WTC11 (cell line): ENCODE measurements at regions not wholly inside any gene's neighbourhood (a gene's known extent, or its start where the extent isn't known, plus 50 kb on each side); places are given as distances from the start of the nearest gene placed in this dataset.

Experiments
- ATAC-seq: fragments of 200-7000 bp; cut with Tn5 transposase; 2 replicates; pipeline ENCODE4 v1.10.0; 2021; ENCODE audit warnings: mild to moderate bottlenecking, moderate library complexity
- CTCF ChIA-PET: fragments of 300-600 bp; sonication (Branson Sonifier 250); formaldehyde crosslinking; loops from one replicate; lab custom pipeline; 2021; ENCODE audit warnings: antibody characterized with exemption; lab: Charles Lee
- POLR2A ChIA-PET: fragments of 350-600 bp; sonication (Branson Sonifier 250); formaldehyde crosslinking; loops from one replicate; lab custom pipeline; 2021; ENCODE audit warnings: antibody characterized with exemption; lab: Charles Lee
- DNase-seq: peaks from one replicate; pipeline ENCODE4 v3.0.0; 2021; ENCODE audit warnings: low spot score
- H3K27ac Mint-ChIP-seq: 2 replicates; pipeline ENCODE4 v1.8.0; 2021; ENCODE audit warnings: mixed read lengths
- H3K27me3 Mint-ChIP-seq: 2 replicates; pipeline ENCODE4 v1.8.0; 2021; ENCODE audit warnings: low read depth, mild to moderate bottlenecking, moderate library complexity, mixed read lengths
- H3K36me3 Mint-ChIP-seq: 2 replicates; pipeline ENCODE4 v1.8.0; 2021; ENCODE audit warnings: mixed read lengths
- H3K4me1 Mint-ChIP-seq: 2 replicates; pipeline ENCODE4 v1.8.0; 2022; ENCODE audit warnings: mixed read lengths
- H3K4me3 Mint-ChIP-seq: 2 replicates; pipeline ENCODE4 v1.8.0; 2021; ENCODE audit warnings: mild to moderate bottlenecking, moderate library complexity, mixed read lengths
- H3K9me3 Mint-ChIP-seq: 2 replicates; pipeline ENCODE4 v1.8.0; 2021; ENCODE audit warnings: mixed read lengths
- ARID4B ChIP-seq: sonication (generic); formaldehyde crosslinking; IDR thresholded peaks from 2 replicates; pipeline ENCODE4 v1.8.0; 2023; ENCODE audit warnings: missing genetic modification reagents, mild to moderate bottlenecking, borderline replicate concordance
- ATF2 ChIP-seq: sonication (generic); formaldehyde crosslinking; IDR thresholded peaks from 2 replicates; pipeline ENCODE4 v1.8.1; 2022; ENCODE audit warnings: low read depth, missing genetic modification reagents, borderline replicate concordance
- CBFB ChIP-seq: sonication (generic); formaldehyde crosslinking; IDR thresholded peaks from 2 replicates; pipeline ENCODE4 v1.8.1; 2022; ENCODE audit warnings: mild to moderate bottlenecking, low read depth, missing genetic modification reagents
- CTCF ChIP-seq: fragments of 200-600 bp; IDR thresholded peaks from 2 replicates; pipeline ENCODE4 v1.8.0; 2022; ENCODE audit warnings: antibody characterized with exemption
- ERG ChIP-seq: fragments of 250-450 bp; sonication (Bioruptor Pico); IDR thresholded peaks from 2 replicates; pipeline ENCODE4 v1.8.0; 2021; ENCODE audit warnings: mild to moderate bottlenecking
- ESRRA ChIP-seq: sonication (generic); formaldehyde crosslinking; IDR thresholded peaks from 2 replicates; pipeline ENCODE4 v1.8.1; 2022; ENCODE audit warnings: mild to moderate bottlenecking, missing genetic modification reagents, borderline replicate concordance
- FOXJ3 ChIP-seq: sonication (generic); formaldehyde crosslinking; IDR thresholded peaks from 2 replicates; pipeline ENCODE4 v1.9.0; 2021; ENCODE audit warnings: missing genetic modification reagents, mild to moderate bottlenecking, borderline replicate concordance
- FOXP1 ChIP-seq: sonication (generic); formaldehyde crosslinking; IDR thresholded peaks from 2 replicates; pipeline ENCODE4 v1.8.0; 2022; ENCODE audit warnings: missing genetic modification reagents, mild to moderate bottlenecking, moderate library complexity, borderline replicate concordance
- FOXP4 ChIP-seq: sonication (generic); formaldehyde crosslinking; IDR thresholded peaks from 2 replicates; pipeline ENCODE4 v1.8.0; 2022; ENCODE audit warnings: mild to moderate bottlenecking, missing genetic modification reagents
- GRHL2 ChIP-seq: fragments of 250-450 bp; sonication (Bioruptor Pico); IDR thresholded peaks from 2 replicates; pipeline ENCODE4 v1.8.0; 2022; ENCODE audit warnings: mild to moderate bottlenecking, moderate library complexity; ENCODE audit not compliant: insufficient replicate concordance, severe bottlenecking
- GTF2I ChIP-seq: fragments of 250-450 bp; sonication (Bioruptor Pico); conservative IDR thresholded peaks from 2 replicates; pipeline ENCODE4 v1.4.0; 2021; ENCODE audit warnings: mild to moderate bottlenecking
- HMGA2 ChIP-seq: fragments of 250-450 bp; sonication (Bioruptor Pico); IDR thresholded peaks from 2 replicates; pipeline ENCODE4 v1.4.0; 2021; ENCODE audit warnings: mild to moderate bottlenecking, moderate library complexity
- IRF2 ChIP-seq: sonication (generic); formaldehyde crosslinking; IDR thresholded peaks from 2 replicates; pipeline ENCODE4 v1.8.0; 2022; ENCODE audit warnings: low read depth, missing genetic modification reagents, borderline replicate concordance
- NFE2L1 ChIP-seq: sonication (generic); formaldehyde crosslinking; IDR thresholded peaks from 2 replicates; pipeline ENCODE4 v1.8.1; 2023; ENCODE audit warnings: missing genetic modification reagents
- TCF7 ChIP-seq: sonication (generic); formaldehyde crosslinking; IDR thresholded peaks from 2 replicates; pipeline ENCODE4 v1.8.0; 2022; ENCODE audit warnings: mild to moderate bottlenecking, low read depth, missing genetic modification reagents, moderate library complexity
- USF2 ChIP-seq: sonication (generic); formaldehyde crosslinking; IDR thresholded peaks from 2 replicates; pipeline ENCODE4 v1.8.1; 2023; ENCODE audit warnings: mild to moderate bottlenecking, missing genetic modification reagents, moderate library complexity
- ZNF121 ChIP-seq: sonication (generic); formaldehyde crosslinking; IDR thresholded peaks from 2 replicates; pipeline ENCODE4 v1.8.0; 2023; ENCODE audit warnings: missing genetic modification reagents
- ZNF396 ChIP-seq: fragments of 250-450 bp; sonication (Bioruptor Pico); IDR thresholded peaks from 2 replicates; pipeline ENCODE4 v1.8.0; 2021; ENCODE audit warnings: mild to moderate bottlenecking, moderate library complexity, borderline replicate concordance
- ZNF423 ChIP-seq: fragments of 250-450 bp; sonication (Bioruptor Pico); IDR thresholded peaks from 2 replicates; pipeline ENCODE4 v2.1.2; 2022; ENCODE audit warnings: mild to moderate bottlenecking, moderate library complexity

- TF ChIP-seq ARID4B (no peak), ZNF423 (CRISPR knock-in tag) (no peak)
Measured at GRCh38 chr3:72515281-72515680, 333.0 kb downstream of the SHQ1 start (continued).

- ATAC-seq: no peak
- TF ChIP-seq ATF2 (CRISPR knock-in tag) (no peak), ZNF121 (CRISPR knock-in tag) (no peak), USF2 (CRISPR knock-in tag) (no peak)
- ChIA-PET CTCF (no interaction called here), POLR2A (no interaction called here)
- Mint-ChIP-seq H3K27me3 (no peaks in the 10 kb centered on the region; the same call in 1 of the 2 replicates), H3K36me3 (no peaks in the 10 kb centered on the region), H3K27ac (no peak overlapping the region), H3K4me3 (no peak overlapping the region), H3K4me1 (peaks cover 12% of the 10 kb centered on the region), H3K9me3 (peaks cover 8% of the 10 kb centered on the region; the same call in 1 of the 2 replicates)
- no peak for DNase-seq
Measured at GRCh38 chr3:72510247-72510646, 338.0 kb downstream of the SHQ1 start.

- ChIA-PET POLR2A (interaction anchor here (0.6 kb wide), 1 partner anchor 98 kb away, joined by 5 read pairs; no protein-coding TSS in a partner anchor), CTCF (no interaction called here)
- Mint-ChIP-seq H3K4me1 (peaks cover 10% of the 10 kb centered on the region), H3K27ac (no peak overlapping the region), H3K36me3 (no peaks in the 10 kb centered on the region), H3K27me3 (no peaks in the 10 kb centered on the region; the same call in none of the 2 replicates), H3K9me3 (no peaks in the 10 kb centered on the region), H3K4me3 (no peak overlapping the region)
- no peak for ATAC-seq
- no peak for DNase-seq
- TF ChIP-seq HMGA2 (no peak), TCF7 (CRISPR knock-in tag) (no peak), FOXJ3 (CRISPR knock-in tag) (no peak), CBFB (CRISPR knock-in tag) (no peak), FOXP1 (CRISPR knock-in tag) (no peak), NFE2L1 (no peak), USF2 (CRISPR knock-in tag) (no peak), IRF2 (no peak), FOXP4 (CRISPR knock-in tag) (no peak), GTF2I (no peak), ZNF396 (CRISPR knock-in tag) (no peak), ZNF121 (CRISPR knock-in tag) (no peak), GRHL2 (no peak), ERG (CRISPR knock-in tag) (no peak), CTCF (no peak), ESRRA (CRISPR knock-in tag) (no peak)
Measured at GRCh38 chr3:72505539-72506405, 342.5 kb downstream of the SHQ1 start.
